GM12873 (cell line): ENCODE measurements at regions not wholly inside any gene's neighbourhood (a gene's known extent, or its start where the extent isn't known, plus 50 kb on each side); places are given as distances from the start of the nearest gene placed in this dataset.

ENCODE experiments used
- TF ChIP-seq, protein P1 (sequence below): IDR thresholded peaks from 2 replicates; pipeline ENCODE4 v1.5.1; 2012; ENCODE audit warnings: low read depth, mild to moderate bottlenecking, moderate library complexity, low read length, control low read depth; ENCODE audit not compliant: insufficient read depth; ENCODE audit errors: missing control alignments

DNA sequence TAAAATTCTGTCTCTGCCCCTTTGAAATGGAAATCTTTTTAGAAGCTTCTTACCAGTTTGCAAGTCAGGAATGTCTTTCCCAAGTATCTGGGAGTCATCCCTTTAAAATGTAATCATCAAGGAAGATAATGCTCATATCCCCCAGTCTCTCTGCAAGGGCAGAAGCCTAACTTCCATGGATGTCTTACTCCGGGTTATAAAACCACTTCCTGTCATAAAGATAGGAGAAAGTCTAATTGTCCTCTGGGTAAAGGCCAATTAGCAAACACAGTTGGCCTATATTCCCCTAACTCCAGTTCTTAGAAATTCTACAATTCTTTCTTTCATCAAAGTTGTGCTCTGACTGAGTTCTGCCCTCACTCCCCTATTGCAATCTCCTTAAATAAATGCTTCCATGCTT is 1631.5 kb upstream of the LRRTM3 start:
- TF ChIP-seq, protein P1, sequence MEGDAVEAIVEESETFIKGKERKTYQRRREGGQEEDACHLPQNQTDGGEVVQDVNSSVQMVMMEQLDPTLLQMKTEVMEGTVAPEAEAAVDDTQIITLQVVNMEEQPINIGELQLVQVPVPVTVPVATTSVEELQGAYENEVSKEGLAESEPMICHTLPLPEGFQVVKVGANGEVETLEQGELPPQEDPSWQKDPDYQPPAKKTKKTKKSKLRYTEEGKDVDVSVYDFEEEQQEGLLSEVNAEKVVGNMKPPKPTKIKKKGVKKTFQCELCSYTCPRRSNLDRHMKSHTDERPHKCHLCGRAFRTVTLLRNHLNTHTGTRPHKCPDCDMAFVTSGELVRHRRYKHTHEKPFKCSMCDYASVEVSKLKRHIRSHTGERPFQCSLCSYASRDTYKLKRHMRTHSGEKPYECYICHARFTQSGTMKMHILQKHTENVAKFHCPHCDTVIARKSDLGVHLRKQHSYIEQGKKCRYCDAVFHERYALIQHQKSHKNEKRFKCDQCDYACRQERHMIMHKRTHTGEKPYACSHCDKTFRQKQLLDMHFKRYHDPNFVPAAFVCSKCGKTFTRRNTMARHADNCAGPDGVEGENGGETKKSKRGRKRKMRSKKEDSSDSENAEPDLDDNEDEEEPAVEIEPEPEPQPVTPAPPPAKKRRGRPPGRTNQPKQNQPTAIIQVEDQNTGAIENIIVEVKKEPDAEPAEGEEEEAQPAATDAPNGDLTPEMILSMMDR, result no peak

DNA sequence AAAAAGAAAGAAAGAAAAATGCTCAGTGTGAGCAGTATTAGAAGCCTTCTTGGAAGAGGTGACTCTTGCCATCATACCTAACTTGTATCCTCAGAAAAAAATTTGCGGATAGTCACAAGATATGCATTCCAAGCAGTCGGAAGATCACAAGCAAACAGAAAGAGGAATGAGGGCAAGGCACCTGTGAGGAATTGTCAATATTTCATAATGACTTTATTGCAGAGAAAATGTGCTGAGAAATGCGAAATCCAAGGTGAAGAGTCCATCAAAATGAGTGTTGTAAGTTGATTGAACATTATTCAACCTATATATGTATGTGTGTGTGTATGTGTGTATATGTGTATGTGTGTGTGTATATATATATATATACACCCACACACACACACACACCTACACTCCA is 1624.7 kb upstream of the LRRTM3 start:
- TF ChIP-seq, protein P1, result no peak

DNA sequence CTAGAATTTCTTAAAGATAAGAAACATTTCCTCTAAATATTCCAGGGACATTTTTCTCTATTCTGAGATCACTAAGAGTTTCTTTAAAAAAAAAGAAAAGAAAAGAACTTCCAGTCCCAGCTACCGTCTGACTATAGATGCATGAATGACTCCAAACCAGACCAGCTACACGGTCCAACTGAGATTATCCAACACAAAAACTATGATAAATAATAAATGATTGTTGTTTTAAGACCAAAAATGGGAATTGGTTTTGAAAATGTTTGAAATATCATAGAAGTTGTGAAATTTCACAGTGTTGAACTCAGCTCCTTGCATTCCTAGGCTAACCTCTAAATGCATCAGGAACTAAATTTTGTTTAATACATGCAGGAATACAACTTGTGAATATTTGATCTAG is 1619.6 kb upstream of the LRRTM3 start:
- TF ChIP-seq, protein P1, result no peak

DNA sequence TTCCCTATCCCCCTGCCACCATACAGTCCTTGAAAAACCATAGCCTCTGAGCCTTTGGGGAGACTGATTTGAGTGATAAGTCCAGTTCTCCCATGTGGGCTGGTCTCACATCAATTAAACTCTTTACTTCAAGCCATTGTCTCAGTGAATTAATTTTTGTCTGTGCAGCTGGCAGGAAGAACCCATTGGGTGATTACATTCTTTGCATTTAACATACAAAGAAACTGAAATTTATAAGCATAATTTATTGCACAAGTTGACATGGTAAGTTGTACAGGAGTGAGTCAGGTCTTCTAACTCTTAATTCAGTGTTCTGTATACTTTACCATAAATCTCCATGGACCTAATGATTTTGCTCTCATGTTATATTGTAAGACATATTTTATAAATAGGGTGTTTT is 1613.0 kb upstream of the LRRTM3 start:
- TF ChIP-seq, protein P1, result no peak

DNA sequence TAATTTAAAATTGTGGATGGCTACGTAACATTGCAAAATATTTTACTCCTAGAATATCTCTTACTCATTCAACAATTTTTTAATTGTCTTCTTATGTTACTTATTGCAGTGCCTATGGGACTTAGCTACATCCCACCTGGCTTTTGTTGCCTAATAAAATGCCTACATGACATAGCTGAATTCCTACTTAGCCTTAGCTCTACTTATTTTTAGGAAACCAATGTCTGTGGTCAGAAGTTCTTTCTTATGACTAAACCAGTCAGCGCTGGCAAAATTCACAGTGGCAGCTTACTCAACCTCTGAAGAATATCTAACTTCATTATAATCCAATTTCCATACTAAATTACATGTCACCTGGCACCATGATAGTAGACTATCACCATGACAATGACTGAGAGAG is 1612.4 kb upstream of the LRRTM3 start:
- TF ChIP-seq, protein P1, result no peak

DNA sequence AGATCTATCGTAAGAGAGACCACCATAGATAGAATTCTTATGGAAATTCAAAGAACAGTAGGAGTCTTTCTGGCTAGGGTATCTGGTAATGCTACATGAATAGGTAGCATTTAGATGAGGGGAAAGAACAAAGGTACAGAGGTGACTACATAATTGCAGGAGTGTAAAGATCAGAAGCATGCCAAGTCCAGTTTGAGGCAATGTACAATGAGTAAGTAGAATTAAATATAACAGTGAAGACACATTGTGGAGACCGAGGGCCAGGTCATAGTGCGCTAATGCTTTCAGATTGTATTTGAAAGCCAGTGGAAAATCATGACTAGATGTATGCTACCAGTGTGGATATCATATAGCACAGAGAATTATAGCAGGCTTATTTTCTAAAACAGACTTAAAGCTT is 1611.6 kb upstream of the LRRTM3 start:
- TF ChIP-seq, protein P1, result no peak

DNA sequence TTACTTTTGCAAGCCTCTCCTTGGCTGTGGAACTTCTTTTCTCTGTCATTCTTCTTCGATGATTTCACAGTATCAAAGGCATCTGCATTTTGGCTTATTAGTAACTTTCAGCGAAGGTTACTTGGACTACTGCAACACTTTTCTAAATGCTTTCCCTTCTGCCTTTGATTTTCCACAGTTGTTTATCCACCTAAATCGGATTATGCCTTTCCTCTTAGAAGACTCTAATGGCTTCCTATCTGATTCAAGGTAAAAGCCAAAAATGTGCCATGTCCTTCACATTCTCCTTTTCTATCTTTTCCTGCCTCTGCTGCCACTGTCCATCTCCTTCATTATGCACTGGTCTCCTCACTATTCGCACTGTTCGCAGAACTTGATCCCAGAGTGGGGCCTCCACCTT is 1606.3 kb upstream of the LRRTM3 start:
- TF ChIP-seq, protein P1, result no peak
